Fibroblast of lung (primary cell): ENCODE measurements at regions not wholly inside any gene's neighbourhood (a gene's known extent, or its start where the extent isn't known, plus 50 kb on each side); places are given as distances from the start of the nearest gene placed in this dataset.

ENCODE experiments used
- CTCF ChIP-seq, 2 donors: IDR thresholded peaks in 1 of 2; conservative IDR thresholded peaks in 1 of 2; 1 replicate in 1 of 2; 2 replicates in 1 of 2; pipeline ENCODE4 v1.5.1; 2011 to 2012; ENCODE audit warnings: low read length in 2 of 2, control low read depth in 1 of 2, inconsistent platforms in 1 of 2, low read depth in 1 of 2, mild to moderate bottlenecking in 1 of 2
- EZH2 ChIP-seq: IDR thresholded peaks from 2 replicates; pipeline ENCODE4 v1.5.1; 2012; ENCODE audit warnings: low read length, control low read depth, mild to moderate bottlenecking; ENCODE audit errors: missing control alignments

- TF ChIP-seq CTCF (conservative IDR thresholded peaks at IDR 0.05 in 1 of 2, IDR thresholded peaks at IDR 0.05 in 1 of 2; ENCODE audit: low read depth in 1 of 2, low read length in 2 of 2) = no peak
- TF ChIP-seq EZH2 = no peak
Measured at GRCh38 chr17:12536472-12536871, 129.2 kb upstream of the MYOCD start.
